AG09319 (cell line): ENCODE measurements at regions not wholly inside any gene's neighbourhood (a gene's known extent, or its start where the extent isn't known, plus 50 kb on each side); places are given as distances from the start of the nearest gene placed in this dataset.
"Not testable (repeated sequence)": the region's sequence is repeated elsewhere in the genome, so short reads cannot be mapped to it uniquely, and the experiment has no call there.

Experiments used
- DNase-seq: peaks from one replicate; pipeline ENCODE4 v3.0.0-alpha.2; 2010; ENCODE audit warnings: low read depth; ENCODE audit errors: extremely low read depth
- CTCF ChIP-seq: IDR thresholded peaks from 2 replicates; pipeline ENCODE4 v1.5.1; 2011; ENCODE audit warnings: low read depth, mild to moderate bottlenecking, inconsistent platforms, low read length, moderate library complexity

GRCh38 chr13:24995225-24995804 lies 100.6 kb upstream of the PABPC3 start:
- peak; percentile 71 for DNase-seq

GRCh38 chr13:24997367-24997967 lies 98.5 kb upstream of the PABPC3 start:
- TF ChIP-seq CTCF = peak; percentile 57
- DNase-seq = no peak

More at GRCh38 chr13:24995225-24995804, 100.6 kb upstream of the PABPC3 start:
- peak; percentile 89 for TF ChIP-seq CTCF

GRCh38 chr13:24998433-24998832 lies 97.5 kb upstream of the PABPC3 start:
- TF ChIP-seq CTCF = no peak
- DNase-seq = no peak

- DNase-seq = no peak
- TF ChIP-seq CTCF = no peak
Measured at GRCh38 chr13:25001476-25002206, 94.3 kb upstream of the PABPC3 start.

- peak; percentile 29 for DNase-seq
- TF ChIP-seq CTCF = peak; percentile 18
Measured at GRCh38 chr13:25002311-25002710, 93.6 kb upstream of the PABPC3 start.

GRCh38 chr13:25004489-25004888 lies 91.4 kb upstream of the PABPC3 start:
- DNase-seq = not testable (repeated sequence)

GRCh38 chr13:25005050-25005497 lies 90.9 kb upstream of the PABPC3 start:
- DNase-seq = not testable (repeated sequence)
- peak; percentile 39 for TF ChIP-seq CTCF

- DNase-seq = not testable (repeated sequence)
Measured at GRCh38 chr13:25007389-25007788, 88.5 kb upstream of the PABPC3 start.

- DNase-seq = not testable (repeated sequence)
Measured at GRCh38 chr13:25014398-25014973, 81.5 kb upstream of the PABPC3 start.

- not testable (repeated sequence) for DNase-seq
Measured at GRCh38 chr13:25017176-25017575, 78.8 kb upstream of the PABPC3 start.

- not testable (repeated sequence) for DNase-seq
Measured at GRCh38 chr13:25017808-25018728, 77.9 kb upstream of the PABPC3 start.
